NCI-H146 (cell line): ENCODE measurements at regions not wholly inside any gene's neighbourhood (a gene's known extent, or its start where the extent isn't known, plus 50 kb on each side); places are given as distances from the start of the nearest gene placed in this dataset.

ENCODE experiments used
- DNase-seq: peaks from one replicate; lab custom pipeline; 2025; lab: John Stamatoyannopoulos, UW

DNA sequence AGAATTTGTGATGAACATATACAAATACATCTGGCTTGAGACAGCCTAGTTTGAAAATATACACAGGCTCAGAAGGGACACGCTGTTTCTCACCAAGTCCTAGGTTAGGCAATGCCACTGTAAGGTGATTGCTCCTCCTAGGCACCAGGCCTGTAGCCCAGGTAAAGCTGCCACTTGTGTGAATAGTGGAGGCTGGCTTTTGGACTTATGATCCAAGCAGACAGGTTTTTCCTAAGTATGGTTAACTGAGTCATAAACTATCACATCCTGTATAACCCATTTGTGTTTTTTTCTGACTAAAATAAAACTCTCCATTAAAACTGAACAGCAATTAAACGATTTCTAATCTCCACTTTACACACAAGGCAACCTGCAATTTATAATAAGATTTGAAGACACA lies 81.0 kb downstream of the SEMA4F start:
- peak; percentile 45 for DNase-seq

DNA sequence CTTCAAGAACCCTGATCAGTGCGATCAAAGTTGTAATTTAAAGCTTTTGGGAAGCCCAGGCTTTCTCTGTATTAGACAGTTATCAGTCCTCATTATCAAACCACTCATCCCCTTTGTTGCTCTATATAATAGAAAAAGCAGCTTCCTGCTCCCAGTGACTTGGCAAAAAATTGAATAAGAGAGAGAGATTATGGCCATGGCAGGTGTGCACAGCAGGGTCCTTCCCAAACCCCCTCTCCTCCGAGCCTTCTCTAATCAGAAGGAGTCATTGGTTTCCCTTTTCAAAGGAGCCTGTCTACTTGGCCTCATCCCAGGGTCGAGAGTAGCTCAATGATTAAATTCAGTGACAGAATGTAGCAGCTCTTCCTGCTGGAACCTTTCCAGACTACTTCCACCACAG lies 81.5 kb downstream of the SEMA4F start:
- DNase-seq, result peak; percentile 97

DNA sequence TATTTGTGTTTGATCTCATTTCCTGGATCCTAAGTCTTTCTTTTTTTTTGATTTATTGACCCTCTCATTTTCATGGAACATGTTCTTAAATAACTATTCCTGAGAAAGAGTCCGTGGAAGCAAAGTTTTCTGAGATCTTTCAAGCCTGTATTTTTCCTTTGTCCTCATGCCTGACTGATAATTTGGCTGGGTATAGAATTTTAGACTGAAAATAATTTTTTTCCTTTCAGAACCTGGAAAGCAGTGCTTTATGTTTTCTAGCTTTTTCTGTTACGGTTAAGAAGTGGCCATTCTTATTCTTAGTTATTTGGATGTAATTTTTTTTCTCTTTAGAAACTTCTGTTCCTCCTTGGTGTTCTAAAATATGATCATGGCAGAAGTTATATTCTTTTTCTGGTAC lies 82.5 kb downstream of the SEMA4F start:
- no peak for DNase-seq

DNA sequence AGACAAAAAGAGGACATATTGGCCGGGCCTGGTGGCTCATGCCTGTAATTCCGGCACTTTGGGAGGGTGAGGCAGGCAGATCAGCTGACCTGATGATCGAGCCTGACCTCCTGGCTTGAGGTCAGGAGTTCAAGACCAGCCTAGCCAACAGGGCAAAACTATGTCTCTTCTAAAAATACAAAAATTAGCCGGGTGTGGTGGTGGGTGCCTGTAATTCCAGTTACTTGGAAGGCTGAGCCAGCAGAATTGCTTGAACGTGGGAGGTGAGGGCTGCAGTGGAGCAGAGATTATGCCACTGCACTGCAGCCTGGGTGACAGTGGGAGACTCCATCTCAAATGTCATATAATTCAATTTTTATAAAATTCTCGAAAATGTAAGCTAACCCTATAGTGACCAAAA lies 84.5 kb downstream of the SEMA4F start:
- no peak for DNase-seq

DNA sequence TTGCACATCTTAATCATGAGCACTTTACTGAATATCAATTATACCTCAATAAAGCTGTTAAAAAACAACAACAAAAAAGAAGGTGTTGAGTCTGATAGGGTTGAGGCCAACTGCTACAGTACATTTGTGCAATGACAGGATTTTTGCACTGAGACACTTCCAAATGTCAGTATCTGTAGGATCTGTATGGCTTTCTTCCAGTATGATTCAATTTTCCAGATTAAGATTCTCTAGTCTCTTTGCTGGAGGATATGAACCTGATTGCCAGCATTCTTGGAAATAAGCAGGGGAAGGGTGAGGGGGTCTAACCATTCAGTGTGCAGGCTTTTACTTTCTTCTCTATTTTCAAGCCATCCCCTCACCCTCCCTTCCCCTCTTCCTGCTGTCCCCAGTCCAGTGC lies 85.1 kb downstream of the SEMA4F start:
- no peak for DNase-seq

GRCh38 chr2:74739733-74740241 lies 85.7 kb downstream of the SEMA4F start:
- no peak for DNase-seq

- no peak for DNase-seq
These were observed 86.3 kb downstream of the SEMA4F start for GRCh38 chr2:74740395-74740740.

DNA sequence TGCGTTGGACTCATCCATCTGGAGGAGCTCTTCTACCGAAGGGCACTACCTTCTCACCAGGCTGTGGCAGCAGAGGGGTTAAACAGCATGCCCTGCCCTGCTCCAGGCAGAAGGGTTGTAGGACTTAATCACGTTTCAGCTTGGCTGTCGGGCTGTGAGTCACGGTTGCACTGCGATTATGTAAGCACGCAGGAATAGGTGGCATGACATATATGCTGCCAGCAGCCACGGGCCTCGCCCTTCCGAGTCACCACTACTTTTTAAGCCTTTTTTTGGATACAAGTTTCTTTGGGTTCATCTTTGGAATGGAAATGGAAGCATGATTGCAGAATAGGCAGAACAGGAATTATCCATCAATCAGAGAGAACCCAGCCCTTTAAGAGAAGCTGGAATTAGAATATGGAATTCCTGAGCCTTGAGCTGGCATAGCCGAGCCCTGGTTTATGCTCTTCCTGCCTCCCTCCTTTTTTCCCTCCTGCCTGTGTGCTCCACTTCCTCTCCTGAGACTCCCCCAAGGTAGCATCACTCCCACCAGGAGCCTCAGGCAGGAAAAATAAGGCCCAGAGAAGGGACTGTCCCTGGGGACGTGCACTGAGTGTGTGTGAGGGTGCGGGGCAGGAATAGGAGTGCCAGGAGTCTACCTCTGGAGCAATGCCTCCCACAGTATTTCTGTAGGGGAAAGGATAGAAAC lies 86.8 kb downstream of the SEMA4F start:
- DNase-seq, result no peak

DNA sequence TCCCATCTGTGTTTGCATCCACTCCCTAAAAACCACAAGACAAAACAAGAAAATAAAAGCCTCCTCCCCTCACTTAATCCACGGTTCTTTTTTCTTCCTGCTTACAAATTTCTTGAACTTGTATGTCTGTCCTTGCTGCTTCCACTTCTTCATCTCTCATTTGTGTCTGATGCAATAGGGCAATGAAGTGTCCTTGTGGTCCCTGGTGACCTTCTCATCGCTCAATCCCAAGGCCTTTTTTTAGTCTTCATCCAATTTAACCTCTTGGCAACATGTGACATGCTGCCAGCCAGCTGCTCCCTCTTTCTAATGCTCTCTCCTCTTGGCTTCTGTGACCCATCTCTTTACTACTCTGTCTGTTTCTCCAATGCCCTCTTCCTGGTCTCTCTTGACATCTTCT lies 87.6 kb downstream of the SEMA4F start:
- no peak for DNase-seq

DNA sequence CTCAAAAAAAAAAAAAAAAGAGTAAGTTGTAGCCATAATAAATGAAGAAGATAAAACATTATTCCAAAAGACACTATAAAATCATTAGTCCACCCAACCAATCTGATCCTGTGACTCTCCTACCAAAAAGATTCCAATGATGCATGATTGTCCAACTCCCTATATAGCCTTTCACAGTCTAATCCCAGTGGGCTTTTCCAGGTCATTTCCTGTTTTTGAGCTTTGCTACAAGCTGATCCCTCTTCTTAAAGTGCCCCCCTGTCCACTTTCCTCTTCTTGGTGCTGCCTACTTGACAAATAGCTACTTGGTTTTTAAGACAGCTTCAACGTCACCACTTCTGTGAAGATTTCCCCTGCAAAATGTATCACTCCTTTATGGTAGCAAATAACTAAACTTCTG lies 88.4 kb downstream of the SEMA4F start:
- DNase-seq, result no peak

GRCh38 chr2:74743039-74743438 lies 89.0 kb downstream of the SEMA4F start:
- no peak for DNase-seq

DNA sequence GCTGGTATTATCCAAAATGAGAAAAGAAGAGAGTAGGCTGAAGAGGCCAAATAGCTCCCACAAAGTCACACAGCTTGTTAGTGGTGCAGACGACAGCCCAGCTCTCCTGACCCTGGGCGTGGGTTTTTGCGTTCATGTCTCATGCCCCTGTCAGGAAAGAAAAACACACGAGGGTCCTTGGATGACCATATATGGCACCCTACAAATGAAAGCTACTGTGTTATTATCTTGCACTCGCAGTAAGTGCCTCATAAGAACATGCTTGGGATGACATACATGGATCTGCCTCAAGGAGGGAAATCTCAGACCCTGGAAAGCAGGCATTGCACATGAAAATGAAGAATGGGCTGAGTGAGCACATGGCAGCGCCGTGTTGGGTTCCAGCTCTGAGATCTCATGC lies 89.7 kb downstream of the SEMA4F start:
- no peak for DNase-seq

DNA sequence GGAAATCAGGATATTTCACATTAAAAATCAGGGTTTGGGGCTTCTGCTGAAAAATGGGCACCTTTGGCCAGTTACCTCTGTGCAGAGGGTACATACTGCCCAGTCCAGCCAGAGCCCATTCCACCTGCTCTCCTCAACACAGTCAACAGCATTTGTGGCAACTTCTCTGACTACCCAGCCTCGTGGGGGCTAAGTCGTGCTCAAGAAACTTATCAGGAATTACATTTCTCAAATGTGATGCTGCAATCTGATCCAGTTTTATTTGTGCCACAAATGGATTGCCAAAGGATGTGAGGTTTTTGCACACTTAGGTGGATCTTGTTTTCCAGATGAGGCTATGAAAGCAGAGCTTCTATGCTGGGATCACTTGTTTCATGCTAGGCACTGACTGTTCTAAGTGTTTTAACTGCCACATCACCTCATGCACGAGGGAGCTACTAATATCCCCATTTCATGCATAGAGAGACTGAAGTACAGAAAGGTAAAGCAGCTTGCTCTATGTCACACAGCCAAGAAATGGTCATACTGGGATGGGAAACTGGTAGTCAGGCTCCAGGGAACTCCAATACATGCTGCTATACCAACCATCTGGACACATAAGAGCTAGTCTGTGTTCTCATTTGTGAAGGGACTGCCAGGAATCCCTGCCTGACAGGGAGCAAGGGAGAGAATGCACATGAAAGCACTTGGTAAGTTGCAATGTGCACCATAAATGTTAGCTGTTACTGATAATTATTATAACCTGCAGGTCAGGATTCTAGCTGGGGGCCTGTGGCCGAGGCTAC lies 89.0 kb upstream of the HK2 start:
- DNase-seq, result no peak

- DNase-seq, result peak; percentile 75
These were observed 88.2 kb upstream of the HK2 start for GRCh38 chr2:74745766-74746165.

DNA sequence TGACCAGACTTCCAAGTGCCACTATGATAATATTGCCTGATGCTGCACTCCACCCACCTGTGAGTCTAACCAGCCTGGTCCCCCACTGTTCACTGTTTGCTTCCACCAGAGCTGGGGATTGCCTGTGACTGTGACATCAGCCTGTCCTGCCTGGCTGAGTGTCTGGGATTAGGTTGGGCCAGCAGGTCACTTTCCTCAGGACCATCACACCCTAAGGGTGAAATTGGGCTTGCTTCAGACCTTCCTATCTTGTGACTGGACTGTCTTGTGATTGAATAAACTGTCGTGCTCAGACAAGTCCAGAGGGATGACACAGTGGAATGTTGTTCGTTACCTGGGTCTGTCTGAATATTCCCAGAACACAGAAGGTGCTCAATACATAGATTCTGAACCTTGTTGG lies 87.4 kb upstream of the HK2 start:
- peak; percentile 74 for DNase-seq

DNA sequence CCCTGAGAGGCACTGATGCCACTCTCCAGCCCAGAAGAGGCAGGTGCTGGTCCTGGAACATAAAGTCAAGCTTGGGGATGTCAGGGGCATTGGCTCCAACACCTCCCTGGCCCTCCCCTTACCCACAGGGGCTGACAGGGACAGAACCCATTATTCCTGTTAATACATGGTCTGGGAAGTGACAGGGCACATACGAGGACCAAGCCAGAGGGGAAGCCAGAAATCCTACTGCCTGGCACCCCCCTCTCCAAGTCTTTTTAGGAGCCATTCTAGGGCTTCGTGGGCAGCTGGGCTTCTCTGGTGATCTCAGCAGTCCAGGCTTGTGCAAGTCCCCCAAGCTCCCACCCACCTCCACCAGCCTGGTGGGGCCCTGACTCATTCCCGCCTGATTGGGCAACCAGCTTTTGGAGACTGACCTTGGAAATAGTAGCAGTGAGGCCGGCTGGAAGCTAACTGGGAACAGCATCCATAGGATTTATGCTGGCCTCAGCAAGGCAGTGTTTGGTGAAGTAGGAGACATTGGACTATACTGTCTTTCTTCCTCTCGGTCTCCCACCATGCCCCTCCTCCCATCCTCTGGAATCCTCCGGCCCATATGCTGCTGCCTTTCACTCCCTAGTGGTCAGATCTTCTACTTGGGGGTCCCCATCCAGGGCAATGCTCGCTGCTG lies 86.4 kb upstream of the HK2 start:
- no peak for DNase-seq

- no peak for DNase-seq
These were observed 85.3 kb upstream of the HK2 start for GRCh38 chr2:74748665-74749064.

DNA sequence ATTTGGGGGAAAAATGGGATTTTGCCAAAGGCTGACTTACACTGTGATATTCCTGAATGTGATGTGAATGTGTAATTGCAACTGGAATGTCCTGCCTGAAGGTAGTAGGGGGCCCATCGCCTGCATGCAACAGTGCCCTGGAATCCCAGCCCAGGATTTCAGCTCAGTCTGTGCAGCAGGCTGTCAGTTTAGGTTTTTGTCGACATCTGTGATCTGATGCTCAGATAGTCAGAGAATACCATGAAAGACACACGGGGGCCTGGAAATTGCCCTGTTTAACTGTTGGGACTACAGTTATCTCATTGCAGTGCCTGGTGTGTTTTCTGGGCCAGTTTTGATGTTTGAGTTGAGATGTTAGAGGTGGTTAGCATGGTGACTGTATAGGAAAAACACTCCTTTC lies 84.5 kb upstream of the HK2 start:
- DNase-seq, result no peak

DNA sequence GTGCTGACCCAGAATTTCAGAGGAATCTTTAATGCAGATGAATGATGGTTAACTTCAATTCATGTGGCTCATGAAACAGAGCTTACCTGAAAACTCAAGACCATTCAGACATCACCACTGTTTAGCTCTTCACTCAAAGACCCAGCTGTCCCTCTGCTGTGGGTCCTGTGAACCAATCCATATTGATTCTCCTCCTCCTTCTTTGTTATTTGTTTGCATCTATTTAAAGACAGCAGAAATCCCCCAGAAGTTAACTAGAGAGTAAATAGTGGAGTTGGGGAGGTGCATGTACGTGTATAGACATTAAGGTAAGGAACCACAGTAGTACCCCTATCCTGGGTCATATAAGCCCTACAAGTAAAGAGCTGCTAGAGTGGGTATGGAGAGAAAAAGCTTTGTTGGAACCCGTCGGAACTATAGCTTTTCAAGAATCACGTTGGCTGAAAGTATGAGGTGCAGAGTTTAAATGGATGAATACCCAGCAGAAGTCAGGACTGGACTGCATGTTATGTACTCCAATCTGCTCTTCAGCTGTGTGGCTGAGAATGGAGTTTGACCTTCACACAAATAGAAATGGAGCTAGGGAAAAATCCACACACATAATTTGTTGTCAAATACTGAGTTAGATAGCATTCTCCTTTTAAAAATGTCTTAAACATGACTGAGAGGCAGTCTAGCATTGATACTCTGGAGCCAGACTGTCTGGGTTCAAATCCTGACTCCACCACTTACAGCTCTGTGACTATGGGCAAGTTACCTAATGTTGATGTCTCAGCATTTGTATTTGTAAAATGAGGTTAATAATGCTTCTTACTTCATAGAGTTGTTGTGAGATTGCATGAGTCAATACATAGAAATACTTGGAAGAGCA lies 81.7 kb upstream of the HK2 start:
- no peak for DNase-seq

- no peak for DNase-seq
These were observed 78.5 kb upstream of the HK2 start for GRCh38 chr2:74755386-74755785.

GRCh38 chr2:74756356-74756890 lies 77.5 kb upstream of the HK2 start:
- DNase-seq, result no peak

DNA sequence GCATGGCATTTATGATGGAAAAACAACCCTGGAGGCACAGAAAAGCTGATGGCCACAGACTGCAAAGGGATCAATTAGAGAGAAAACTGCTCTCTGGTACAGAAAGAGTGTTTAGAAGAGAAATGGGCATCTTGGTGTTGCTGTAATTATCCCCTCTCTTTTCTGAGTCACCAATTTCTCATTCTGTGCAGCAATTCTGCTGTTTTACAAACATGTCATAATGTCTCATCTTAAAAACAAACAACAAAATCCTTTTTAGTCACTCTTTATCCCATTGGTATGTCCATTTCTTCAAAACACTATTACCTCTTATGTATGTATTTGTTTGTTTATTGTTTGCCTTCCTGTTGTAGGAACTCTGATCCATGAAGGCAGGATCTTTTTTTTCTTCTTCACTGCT lies 73.9 kb upstream of the HK2 start:
- DNase-seq, result no peak
